ENCODE measurements at regions not wholly inside any gene's neighbourhood (a gene's known extent, or its start where the extent isn't known, plus 50 kb on each side); places are given as distances from the start of the nearest gene placed in this dataset.

DNA sequence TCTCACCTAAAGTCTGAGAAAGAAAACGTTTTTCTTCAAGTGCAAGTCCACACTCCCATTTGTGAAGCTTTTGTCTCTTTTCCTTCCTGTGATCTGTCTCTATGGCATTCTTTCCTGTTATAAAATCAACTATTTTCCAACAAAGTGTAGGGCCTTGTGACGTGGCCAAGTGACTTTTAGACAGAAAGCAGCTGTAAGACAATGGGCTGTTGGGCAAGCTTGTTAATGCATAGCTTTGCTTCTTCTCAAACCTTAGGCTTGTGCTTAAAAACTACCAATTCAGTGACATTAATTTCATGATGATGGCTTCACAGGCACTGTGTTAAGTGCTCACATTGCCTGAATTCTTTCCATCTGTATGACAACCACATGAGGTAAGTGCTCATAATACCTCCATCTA is 83.5 kb downstream of the VCY1B start:
- no peak for DNase-seq

DNA sequence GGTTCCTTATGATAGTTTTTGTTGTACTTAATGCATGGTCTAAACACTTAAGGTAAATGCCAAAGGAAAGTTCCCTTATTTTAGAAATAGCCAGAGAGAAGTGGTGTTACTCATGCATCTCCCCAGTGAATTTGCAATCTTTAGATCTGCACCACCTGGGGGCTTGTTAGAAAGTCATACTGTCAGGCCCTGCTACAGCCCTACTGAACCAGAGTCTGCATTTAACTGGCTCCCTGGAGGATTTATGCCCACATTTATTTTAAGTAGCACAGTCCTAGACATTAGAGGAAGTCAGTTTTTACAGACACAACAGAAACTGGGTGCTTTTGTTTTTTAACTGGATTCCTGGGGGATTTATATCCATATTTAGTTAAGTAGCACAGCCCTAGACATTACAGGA is 89.6 kb downstream of the VCY1B start:
- DNase-seq, result no peak

DNA sequence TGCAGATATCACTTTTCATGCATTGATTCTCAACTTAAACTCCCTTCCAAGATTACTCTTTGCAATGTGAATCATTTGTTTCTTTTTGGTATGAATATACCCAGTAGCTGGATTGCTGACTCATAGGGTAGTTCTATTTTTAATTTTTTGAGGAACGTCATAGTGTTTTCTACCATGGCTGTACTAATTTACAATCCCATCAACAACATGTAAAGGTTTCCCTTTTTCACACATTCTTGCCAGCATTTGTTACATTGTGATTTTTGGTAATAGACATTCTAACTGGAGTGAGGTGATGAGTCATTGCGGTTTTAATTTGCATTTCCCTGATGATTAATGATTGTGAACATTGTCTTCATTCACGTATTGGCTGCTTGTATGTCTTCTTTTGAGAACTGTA is 126.7 kb downstream of the VCY1B start:
- no peak for DNase-seq

DNA sequence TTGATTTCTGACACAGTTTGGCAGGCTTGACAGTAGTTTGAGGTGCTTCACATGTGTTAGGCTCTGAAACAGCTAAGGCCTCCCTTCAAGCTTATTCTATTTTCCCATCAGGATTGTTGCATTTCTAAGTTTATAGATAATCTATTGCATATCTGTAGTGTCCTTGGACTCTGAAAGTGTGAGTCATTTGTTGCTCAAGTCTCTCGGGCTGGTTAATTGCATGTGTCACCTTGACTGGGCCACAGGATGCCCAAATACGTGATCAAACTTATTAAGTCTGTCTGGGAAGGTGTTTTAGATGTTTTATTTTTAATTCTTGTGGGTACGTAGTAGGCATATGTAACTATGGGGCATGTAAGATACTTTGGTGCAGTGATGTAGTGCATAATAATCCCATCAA is 166.0 kb downstream of the VCY1B start:
- no peak for DNase-seq

DNA sequence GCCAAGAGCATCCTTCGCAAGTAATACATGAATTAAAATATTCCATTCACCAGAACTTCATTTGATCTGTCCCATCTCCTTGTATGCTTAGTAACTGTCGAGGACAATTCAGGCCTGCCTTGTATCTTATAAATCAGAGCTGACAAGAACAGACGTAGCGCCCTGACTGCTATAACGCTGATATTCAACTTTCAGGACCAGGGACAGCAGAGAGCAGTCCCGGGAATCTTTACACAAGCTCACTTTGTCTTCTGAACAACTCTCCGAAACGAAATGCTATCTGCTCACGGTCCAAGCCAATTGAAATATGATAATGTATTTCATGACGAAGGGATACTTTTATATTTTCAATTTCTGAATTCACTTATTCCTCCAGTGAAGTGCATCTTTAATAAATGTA is 175.7 kb downstream of the VCY1B start:
- no peak for DNase-seq

DNA sequence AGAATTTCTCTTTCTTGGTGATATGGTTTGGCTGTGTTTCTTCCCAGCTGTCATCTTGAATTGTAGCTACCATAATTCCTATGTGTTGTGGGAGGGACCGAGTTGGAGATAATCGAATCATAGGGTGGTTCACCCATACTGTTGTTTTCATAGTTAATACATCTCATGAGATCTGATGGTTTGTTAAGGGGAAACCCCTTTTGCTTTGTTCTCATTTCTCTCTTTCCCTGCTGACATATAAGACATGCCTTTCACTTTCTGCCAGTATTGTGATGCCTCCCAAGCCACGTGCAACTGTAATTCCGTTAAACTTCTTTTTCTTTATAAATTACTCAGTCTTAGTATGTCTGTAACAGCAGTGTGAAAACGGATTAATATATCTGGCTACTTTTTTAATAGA is 179.0 kb downstream of the VCY1B start:
- no peak for DNase-seq

DNA sequence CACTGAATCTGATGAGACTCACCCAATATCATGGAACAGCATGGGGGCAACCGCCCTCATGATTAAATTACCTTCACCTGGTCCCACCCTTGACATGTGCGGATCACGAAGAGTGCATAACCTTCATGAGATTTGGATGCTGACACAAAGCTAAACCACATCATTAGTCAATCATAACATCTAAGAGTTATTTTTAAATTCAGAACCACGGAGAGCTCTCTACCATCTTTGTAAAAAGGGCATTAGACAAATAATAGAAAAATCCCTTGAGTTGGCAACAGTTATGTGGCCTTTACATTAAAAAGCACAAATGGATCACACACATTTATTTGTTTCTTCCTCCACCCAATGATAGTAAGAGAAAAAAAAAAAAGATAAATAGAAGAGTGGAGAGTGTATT is 182.2 kb downstream of the VCY1B start:
- no peak for DNase-seq

DNA sequence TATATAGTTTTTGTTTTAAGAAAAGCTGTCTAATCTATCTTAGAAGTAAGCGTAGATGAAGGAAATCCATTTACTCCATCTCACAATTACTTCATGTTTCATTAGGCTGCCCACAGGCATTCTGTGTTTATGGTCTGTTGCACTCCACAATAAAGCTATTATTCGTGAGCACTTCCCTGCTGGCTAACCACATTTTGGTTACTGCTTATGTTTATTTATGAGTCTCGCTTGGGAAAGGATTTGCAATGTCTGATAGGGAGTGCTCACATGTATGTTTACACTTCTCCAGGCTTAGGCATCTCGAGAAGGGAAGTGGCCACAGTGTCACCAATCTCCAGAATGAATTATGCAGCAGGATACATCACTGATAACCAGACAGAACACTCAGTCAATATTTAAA is 190.9 kb downstream of the VCY1B start:
- no peak for DNase-seq

DNA sequence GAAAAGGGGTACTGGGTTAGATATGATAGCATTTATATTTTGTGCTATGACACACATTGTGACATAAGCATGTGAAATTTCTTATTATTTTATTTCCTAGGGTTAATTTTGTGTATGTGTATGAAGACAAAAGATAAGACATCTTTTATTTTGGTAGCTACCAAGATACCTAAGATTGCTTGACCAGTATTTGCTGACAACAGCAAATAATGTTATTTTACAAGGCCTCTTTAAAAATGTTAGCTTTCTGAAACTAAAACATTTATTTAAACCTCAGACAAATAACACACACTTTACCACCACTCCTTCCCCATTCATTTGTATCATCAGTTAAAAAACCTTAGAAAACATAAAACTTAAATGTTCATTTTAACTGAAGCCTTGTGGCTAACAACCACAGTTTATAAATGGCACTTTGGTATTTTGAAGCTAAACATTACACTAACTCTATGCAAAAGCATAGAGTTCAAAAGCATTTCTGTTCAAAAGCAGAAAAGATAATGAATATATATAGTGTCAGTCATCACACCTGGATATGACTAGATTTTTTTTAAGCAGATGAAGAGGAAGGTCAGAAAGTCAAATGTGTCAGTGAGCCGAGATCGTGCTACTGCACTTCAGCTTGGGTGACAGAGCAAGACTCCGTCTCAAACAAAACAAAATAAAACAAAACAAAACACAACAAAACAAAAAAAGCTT is 193.0 kb downstream of the VCY1B start:
- no peak for DNase-seq

DNA sequence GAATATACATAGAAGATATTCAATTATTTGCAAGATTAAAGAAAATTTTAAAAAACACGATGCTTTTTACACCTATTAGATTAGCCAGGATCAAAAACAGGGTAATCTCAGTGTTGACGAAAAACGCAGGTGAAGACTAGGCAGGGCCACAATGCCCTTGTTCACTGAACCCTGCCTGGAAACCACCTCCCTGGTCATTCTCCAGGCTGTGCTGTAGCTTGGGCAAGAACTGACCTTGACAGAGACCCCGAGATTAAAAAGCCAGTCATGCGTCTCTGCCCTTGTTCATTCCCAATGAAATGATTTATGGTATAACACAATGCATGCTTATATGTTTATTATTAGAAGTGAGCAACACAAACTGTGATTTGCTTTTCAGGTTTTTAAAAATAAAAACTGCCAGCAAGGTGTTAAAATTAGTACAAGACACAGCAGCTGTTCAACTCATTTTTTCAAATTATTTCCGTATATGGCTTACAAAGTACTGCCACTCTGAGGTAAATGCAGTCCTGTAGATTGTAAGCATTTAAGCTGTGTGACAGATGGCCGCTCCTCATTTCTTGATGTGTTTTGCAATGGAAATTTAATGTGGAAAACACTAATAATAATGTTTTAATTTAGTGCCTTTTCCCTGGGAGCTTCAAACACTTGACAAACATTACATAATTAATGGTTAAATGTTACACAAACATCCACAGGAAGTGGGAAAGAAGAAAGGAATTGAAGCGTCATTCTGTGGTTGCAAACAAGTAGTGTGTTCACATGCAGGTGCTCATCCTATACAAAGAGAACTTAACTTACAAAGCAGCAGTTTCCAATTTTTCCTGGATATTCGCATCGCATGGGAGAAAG is 200.2 kb downstream of the VCY1B start:
- DNase-seq, result no peak

DNA sequence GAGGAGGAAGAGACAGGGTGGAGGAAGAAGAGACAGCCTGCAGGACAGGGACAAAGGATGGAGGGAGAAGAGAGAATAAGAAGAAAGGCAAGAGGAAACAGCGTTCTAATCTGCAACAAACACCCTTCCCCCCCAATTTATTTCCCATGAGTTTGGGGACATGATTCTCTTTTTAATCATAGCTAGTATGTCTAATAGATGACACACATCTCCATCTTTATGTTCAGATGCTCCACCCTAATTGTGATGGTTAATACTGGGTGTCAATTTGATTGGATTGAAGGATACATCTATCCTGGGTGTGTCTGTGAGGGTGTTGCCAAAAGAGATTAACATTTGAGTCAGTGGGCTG is 200.8 kb downstream of the VCY1B start:
- DNase-seq, result no peak

DNA sequence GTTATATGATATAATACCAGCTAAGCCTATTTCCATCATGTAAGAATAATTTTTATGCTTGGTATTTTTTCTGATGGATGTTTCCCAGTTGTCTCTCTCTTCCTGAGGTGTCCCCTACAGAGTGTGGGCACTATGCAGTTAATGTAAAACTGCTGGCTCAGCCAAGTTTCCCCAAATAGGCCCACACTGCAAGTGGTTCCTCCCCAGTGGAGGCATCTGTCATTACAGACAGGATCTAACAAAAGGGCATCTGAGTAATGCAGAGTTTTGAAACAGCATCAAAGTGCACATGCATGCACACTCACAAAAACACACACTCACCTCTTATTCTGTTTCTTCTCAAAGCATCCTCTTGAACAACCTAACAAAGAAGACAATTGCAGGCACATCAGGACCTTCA is 221.0 kb downstream of the VCY1B start:
- no peak for DNase-seq

DNA sequence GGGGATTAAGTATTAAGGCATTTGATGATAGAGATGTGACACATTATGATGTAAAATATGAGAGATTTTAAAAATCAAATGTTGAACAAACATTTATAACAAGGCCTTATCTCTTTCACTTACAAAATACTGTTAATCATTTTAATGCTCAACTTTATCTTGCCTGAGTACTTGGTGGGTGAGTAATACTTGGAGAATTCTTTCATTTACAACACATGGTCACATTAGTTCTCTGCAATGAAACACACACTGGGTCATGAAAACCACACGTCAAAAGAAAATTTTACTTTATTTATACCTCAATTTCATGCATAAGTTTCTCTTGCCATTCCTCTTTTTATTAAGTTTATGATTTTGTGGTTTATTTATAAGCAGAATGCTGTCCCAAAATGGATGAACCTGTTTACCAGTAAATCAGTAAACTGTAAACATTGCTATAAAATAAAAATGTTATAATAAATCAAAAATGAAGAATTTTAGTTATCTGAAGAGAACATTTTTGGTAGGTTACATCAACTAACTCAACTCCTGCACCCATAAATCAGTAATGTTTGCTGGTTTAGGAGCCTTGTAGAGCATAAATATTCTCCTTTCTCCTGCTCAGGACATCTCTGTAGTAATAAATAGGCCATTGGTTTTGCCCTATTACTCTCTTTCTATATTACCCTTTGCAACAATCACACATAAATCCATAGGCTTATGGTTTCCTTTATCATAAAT is 233.5 kb upstream of the NLGN4Y start:
- no peak for DNase-seq

DNA sequence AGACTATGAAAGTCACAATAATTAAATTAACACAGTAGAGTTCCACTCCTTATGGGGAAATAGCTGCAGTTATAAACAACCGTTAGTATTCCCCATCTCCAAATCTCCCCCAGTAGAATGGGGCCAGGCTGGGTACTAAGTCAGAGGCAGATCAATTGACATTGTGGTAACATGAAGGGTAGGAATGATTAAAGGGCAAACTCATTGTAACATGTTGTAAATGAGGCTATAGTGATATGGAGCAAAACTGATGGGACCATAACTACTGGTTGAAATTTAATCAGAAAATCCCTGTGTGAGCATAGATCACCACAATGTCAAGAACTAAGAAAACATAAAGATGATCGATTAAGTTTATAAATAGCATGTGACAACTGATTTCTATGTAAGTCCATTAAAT is 231.9 kb upstream of the NLGN4Y start:
- no peak for DNase-seq

DNA sequence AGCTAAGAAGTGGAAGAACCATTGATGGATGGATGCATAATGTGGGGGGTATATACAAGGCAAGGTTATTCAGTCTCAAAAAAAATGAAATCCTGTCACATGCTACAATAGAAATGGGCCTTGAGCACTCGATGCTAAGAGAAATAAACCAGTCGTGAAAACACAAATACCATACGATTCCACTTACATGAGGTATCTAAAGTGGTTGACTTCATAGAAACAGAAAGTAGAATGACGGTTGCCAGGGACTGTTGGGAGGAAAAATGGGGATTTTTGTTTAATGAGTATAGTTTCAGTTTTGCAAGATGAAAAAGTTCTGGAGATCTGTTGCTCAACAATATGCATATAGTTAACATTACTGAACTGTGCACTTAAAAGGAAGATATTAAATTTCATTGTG is 223.6 kb upstream of the NLGN4Y start:
- no peak for DNase-seq

DNA sequence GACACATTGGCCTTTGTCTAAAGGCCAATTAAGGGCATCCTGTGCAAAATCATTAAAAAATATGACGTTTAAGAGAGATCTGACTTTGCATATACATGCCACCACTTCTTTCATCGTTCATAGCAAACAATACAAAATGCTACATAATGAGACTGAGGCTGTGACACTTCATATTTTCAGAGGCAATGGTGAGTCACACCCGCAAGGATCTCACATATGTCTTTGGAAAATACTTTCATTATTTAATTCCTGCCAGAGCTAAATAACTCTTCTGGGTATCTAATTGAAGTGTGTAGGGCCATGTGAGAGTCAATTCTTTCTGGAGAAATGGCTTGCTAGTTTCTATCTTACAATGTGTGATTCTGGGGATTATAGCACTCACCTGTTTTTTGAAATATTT is 222.8 kb upstream of the NLGN4Y start:
- DNase-seq, result no peak

DNA sequence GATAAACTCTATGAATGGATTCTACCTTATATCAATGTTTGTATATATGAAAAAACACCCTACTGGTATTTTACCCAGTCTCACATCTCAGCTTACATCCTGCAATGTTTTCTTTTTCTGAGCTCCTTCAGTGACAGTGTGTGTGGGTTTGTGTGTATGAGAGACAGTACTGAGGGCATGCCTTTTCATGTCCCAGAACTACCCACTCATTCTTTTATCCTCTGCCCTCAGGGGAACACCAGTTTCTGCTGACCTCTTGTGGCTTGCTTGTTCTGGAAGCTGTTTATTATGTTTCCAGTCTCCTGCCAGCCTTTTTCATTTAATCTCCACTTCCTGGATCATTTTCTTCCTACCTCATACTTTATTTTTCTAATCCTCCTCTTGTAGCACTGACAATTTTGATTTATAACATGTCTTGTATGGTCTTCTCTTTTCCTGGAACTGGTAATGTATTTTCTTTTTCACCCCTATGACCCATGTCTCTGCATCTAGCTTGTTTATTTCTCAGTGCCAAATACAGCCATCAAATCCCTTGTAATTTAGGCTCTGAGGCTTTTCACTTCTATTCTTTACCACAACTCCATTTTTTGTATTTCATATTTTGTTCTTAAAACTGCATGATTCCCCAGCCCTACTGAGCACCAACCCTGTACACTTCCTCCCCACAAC is 195.5 kb upstream of the NLGN4Y start:
- DNase-seq, result no peak

DNA sequence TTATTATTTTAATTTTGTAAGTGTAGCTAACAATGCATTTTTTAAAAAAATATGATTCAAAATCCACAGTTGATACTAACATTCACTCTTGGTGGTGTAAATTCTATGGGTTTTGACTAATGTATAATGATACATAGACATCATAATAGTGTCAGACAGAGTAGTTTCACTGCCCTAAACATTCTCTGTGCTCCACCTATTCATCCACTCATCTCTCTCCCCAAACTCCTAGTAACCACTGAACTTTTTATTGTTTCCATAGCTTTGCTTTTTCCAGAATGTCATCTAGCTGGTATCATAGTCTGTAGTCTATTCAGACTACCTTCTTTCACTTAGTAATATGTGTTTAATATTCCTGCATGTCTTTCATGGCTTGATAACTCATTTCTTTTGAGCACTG is 194.0 kb upstream of the NLGN4Y start:
- no peak for DNase-seq

DNA sequence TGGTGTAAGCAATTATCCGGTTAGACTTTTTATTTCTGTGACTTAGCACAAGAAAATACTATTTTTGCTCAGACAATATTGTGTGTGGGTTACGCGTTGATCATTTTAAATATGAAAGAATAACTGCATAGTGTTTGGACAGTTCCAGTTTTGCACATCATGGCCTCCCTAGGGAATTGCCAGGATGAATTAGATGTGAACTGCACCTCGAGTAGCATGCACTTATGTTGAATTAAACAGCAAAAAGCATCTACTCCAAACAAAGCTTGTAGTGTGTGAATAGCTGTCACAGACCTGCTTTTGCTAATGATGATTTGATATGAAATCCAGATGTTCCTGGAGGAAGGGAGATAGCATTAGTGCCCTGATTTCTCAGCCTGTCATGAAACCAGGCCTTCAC is 184.8 kb upstream of the NLGN4Y start:
- DNase-seq, result no peak

DNA sequence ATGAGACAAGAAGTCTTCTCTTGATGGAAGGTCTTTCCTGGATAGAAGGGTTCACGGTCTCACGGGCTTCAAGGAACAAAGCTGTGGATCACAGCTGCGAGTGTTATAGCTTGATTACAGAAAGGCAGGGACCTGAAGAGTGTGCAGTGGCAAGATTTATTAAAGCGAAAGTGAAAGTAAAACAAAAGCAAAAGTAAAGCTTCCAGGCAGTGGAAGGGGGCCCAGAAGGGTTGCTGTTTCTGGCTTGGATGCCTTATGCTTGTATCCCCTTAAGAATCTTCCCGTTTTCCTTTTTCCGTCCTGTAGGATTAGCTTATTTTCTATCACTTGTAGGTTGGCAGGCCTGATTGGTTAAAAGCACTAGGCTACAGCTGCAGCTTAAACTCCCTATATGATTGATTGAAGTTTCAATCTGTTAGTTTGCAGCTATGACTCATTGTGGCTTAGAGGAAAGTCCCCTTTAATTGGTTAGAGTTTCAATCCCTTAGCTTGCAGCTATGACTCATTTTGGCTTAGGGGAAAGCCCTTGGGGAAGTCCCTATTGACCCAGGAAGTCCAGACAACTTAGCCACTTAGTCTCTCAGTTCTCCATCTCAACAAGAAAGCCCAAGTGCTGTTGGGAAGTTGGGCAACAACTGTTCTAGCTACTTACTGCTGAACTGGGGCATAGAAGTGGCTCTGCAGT is 183.7 kb upstream of the NLGN4Y start:
- DNase-seq, result no peak

DNA sequence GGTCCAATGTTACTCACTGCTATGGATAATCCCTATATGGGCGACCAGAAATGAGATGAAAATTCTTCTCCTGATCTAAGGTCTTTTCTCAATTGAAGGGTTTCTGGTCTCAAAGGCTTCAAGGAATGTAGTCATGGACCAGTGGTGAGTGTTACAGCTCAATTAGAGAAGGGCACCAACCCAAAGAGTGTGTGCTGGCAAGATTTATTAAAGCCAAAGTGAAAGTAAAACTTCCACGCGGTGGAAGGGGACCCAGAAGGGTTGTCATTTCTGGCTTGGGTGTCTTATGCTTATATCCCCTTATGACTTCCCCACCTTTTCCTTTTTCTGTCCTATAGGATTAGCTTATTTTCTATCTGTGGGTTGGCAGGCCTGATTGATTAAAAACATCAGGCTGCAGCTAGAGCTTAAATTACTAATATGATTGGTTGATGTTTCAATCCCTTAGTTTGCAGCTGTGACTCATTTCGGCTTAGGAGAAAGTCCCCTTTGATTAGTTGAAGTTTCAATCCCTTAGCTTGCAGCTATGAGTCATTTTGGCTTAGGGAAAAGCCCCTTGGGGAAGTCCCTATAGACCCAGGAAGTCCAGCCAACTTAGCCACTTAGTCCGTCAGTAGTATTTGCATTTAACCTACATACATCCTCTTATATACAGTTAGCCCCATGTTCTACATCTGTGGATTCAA is 179.5 kb upstream of the NLGN4Y start:
- DNase-seq, result peak in 1 of 4 experiments; percentile 0

DNA sequence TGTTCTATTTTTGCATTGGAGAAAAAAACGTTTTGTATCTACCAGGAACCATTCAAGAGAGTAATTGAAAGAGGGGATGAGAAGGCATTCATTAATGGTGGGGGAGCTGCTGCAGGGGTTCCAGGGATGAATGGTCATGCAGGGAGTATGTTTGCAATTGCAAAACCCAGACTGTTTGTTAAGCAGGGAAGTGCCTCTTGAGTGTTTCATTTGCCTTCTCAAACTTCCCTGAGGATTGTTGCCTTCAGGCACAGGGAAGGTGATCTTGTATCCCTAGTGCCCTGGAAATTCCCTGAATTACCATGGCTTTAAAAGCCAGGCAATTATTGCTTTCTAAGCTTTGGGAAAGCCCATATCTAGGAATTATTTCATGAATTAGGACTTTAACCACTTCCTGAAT is 172.7 kb upstream of the NLGN4Y start:
- no peak for DNase-seq

Measured in activated naive CD4-positive, alpha-beta T cell (primary cell).